GM12872 (cell line): ENCODE measurements at regions not wholly inside any gene's neighbourhood (a gene's known extent, or its start where the extent isn't known, plus 50 kb on each side); places are given as distances from the start of the nearest gene placed in this dataset.

Source experiments
- TF ChIP-seq, protein P1 (sequence below): IDR thresholded peaks from 3 replicates; pipeline ENCODE4 v1.5.1; 2011; ENCODE audit warnings: low read depth, mild to moderate bottlenecking, low read length, moderate library complexity; ENCODE audit not compliant: insufficient read depth

DNA sequence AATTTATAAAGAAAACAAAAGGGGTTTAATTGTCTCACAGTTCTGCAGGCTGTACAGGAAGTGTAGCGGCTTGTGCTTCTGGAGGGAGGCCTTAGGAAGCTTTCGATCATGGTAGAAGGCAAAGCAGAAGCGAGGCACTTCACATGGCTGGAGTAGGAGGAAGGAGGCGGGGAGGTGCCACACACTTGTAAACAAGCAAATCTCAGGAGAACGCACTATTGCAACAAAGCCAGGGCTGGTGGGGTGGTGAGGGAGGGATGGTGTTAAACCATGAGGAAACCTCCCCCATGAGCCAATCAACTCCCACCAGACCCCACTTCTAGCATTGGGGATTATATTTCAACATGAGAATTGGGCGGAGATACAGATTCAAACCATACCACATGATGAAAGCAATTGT, 1116.3 kb downstream of the FAT4 start:
- TF ChIP-seq, protein P1, sequence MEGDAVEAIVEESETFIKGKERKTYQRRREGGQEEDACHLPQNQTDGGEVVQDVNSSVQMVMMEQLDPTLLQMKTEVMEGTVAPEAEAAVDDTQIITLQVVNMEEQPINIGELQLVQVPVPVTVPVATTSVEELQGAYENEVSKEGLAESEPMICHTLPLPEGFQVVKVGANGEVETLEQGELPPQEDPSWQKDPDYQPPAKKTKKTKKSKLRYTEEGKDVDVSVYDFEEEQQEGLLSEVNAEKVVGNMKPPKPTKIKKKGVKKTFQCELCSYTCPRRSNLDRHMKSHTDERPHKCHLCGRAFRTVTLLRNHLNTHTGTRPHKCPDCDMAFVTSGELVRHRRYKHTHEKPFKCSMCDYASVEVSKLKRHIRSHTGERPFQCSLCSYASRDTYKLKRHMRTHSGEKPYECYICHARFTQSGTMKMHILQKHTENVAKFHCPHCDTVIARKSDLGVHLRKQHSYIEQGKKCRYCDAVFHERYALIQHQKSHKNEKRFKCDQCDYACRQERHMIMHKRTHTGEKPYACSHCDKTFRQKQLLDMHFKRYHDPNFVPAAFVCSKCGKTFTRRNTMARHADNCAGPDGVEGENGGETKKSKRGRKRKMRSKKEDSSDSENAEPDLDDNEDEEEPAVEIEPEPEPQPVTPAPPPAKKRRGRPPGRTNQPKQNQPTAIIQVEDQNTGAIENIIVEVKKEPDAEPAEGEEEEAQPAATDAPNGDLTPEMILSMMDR, result no peak

DNA sequence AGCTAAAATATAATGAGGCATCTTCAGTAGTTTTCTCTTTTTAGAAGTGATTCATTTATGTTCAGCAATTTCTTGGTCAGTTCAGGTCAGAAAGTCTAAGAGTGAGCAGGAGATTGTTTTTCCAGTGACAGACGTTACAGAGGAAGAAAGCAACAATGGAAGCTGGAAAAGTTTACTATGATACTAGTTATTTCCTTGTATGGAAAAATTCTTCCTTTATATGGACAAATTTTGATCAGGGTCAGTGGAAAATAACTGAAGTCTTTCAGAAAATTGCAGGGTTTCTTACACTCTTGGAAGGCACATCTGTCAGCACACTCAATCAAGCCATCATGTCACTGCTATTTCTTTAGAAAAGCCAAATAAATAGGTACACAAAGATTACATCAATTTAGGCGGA, 1120.7 kb downstream of the FAT4 start:
- TF ChIP-seq, protein P1, result no peak

DNA sequence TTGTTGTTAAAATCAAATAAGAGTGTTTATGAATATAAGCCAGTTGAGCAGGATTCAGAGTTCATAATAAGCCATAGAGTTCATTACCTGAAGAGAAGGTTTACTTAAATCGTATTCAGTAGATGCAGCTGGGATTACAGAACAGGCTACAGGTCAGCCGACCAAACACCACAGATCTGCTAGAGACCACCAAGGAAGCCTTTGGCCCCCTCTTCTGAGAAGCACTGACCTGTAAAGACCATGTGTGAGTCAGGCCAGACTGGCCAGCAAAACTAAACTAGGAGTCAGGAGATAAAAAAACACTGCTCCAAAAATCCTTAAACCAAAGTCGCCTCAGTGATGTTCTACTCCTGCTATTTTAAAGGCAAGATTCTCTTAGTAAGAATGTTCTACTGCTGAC, 1125.5 kb downstream of the FAT4 start:
- TF ChIP-seq, protein P1, result no peak

DNA sequence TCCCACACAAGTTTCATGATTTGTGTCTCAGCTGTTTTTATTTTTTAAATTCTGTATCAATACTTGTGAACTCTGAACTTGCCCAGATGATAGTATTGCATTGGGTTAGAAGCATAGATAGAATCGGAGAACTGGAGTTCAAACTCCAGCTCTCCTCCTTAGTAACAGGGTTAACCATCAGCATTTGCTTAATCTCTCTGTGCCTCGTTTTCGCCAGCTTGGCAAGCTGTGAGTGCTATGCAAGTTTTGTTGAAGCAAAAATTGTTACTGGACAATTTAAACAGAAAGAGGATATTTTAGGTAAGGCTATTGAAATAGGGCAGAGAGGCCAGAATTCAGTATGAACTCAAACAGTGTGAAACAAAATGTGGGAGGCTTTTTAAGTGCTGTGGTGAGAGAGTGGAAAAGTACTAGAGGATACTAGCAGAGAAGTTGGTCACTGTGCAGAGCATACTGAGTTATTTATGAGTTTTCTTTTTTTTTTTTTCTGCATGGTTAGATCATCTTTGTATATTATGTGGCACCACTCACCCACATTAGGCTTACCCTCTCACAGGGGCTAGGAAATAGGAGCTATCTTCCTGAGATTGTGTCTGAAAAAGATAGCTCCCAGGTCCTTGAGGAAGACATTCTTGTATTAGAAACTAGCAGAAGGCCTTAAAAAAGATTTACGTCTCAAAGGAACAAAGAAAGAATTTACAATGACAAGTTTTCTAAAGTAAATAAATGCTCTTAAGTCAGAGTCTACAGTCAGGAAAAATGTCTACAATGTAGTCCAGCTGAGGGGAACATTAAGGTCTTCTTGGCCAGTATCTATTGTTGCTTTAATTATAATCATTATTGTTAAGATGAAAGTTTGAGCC, 1126.6 kb downstream of the FAT4 start:
- TF ChIP-seq, protein P1, result no peak

DNA sequence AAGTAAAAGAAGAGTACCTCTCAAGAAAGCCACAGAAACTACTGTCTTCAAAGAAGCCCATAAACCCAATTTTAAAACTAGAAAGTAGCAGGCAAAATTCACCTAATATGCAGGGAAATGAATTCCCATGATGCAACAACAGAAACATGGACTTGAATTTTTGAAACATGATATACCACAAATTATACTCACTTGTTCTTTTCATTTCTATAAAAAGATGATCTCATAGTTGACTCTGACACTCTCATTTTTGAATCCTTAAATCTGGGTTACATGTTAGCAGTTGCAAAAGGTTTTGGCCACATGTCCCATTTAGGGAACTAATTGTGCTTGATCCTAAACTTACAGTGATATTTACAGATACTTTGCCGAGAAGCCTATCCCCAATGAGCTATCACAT, 1130.8 kb downstream of the FAT4 start:
- TF ChIP-seq, protein P1, result no peak

DNA sequence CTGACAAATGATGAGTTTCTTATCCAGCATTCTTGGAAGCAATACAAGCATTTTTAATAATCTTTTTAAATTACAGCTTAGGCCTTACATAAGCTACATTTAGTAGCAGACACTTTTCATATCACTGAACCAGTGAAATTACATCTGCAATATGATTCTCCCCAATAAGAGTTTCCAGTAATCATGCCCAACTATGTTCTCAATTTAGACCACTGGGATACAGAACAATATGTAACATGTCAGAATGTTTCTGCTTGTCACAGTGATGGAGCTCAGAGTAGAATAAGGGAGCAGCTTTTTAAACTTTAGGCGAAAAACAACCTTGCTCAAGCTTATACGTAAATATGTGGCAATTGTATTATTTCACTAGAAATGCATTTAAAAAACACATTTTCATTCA, 1132.2 kb downstream of the FAT4 start:
- TF ChIP-seq, protein P1, result no peak

DNA sequence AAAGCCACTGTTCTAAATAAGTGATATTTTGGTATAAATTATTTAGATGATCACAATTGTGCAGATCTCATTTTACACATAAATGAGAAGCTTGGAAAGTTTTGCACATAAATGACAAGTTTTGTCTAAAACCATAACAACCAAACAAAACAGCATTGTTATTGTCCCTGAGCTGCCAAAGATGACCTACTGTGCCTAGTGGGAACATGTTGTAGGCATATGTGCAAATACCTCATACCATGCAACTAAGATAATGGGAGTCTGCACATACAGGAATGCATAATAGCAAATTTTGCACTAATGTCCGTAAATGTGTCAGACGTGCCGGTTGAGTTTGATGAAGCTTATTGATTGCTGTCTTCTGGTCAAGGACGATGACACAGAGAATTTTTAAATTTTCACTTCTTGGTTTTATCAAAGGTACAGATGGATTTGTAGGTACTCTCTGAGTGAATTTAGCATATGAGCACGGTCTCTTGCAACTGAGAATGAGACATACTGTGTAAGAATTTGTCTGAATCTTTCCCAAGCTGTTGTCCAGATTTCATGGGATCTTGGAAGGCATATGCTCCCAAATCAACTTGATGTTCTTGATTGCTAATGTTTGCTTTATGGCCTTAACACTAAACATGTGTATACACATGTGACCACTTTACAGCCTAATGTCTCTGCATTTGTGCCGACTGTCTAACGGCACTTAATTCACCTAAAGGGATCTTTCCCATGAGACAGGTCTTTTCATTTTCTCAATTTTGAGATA, 1133.5 kb downstream of the FAT4 start:
- TF ChIP-seq, protein P1, result no peak
